GF-D8 (cell line): ENCODE measurements at regions not wholly inside any gene's neighbourhood (a gene's known extent, or its start where the extent isn't known, plus 50 kb on each side); places are given as distances from the start of the nearest gene placed in this dataset.

Experiments
- DNase-seq: peaks from one replicate; lab custom pipeline; 2025; lab: John Stamatoyannopoulos, UW

- DNase-seq = no peak
Measured at GRCh38 chr2:29974086-29974485, 52.7 kb upstream of the ALK start.

GRCh38 chr2:29977284-29977683 lies 55.9 kb upstream of the ALK start:
- DNase-seq = no peak

- no peak for DNase-seq
Measured at GRCh38 chr2:29981402-29981801, 60.0 kb upstream of the ALK start.

GRCh38 chr2:29983308-29983707 lies 61.9 kb upstream of the ALK start:
- DNase-seq = no peak

GRCh38 chr2:29987146-29987545 lies 65.8 kb upstream of the ALK start:
- no peak for DNase-seq

GRCh38 chr2:29990129-29990528 lies 68.7 kb upstream of the ALK start:
- no peak for DNase-seq

GRCh38 chr2:29991086-29991485 lies 69.7 kb upstream of the ALK start:
- DNase-seq = no peak

- no peak for DNase-seq
Measured at GRCh38 chr2:29995241-29995640, 73.9 kb upstream of the ALK start.

GRCh38 chr2:30003128-30003527 lies 81.7 kb upstream of the ALK start:
- DNase-seq = no peak

- DNase-seq = no peak
Measured at GRCh38 chr2:30022444-30023071, 101.2 kb upstream of the ALK start.

- no peak for DNase-seq
Measured at GRCh38 chr2:30024281-30024680, 102.9 kb upstream of the ALK start.

- DNase-seq = no peak
Measured at GRCh38 chr2:30026091-30027055, 105.0 kb upstream of the ALK start.

GRCh38 chr2:30029804-30030203 lies 108.4 kb upstream of the ALK start:
- no peak for DNase-seq

- DNase-seq = no peak
Measured at GRCh38 chr2:30030361-30030760, 109.0 kb upstream of the ALK start.

- no peak for DNase-seq
Measured at GRCh38 chr2:30031184-30031583, 109.8 kb upstream of the ALK start.

GRCh38 chr2:30034052-30034775 lies 112.6 kb upstream of the YPEL5 start:
- no peak for DNase-seq

GRCh38 chr2:30037016-30037415 lies 109.8 kb upstream of the YPEL5 start:
- no peak for DNase-seq

GRCh38 chr2:30038419-30038818 lies 108.4 kb upstream of the YPEL5 start:
- DNase-seq = no peak

- DNase-seq = no peak
Measured at GRCh38 chr2:30039101-30039500, 107.7 kb upstream of the YPEL5 start.

- DNase-seq = no peak
Measured at GRCh38 chr2:30040147-30040546, 106.7 kb upstream of the YPEL5 start.

- no peak for DNase-seq
Measured at GRCh38 chr2:30041884-30042283, 104.9 kb upstream of the YPEL5 start.

- DNase-seq = no peak
Measured at GRCh38 chr2:30046396-30046795, 100.4 kb upstream of the YPEL5 start.

- no peak for DNase-seq
Measured at GRCh38 chr2:30046979-30047378, 99.8 kb upstream of the YPEL5 start.
